DOHH2 (cell line): ENCODE measurements at regions not wholly inside any gene's neighbourhood (a gene's known extent, or its start where the extent isn't known, plus 50 kb on each side); places are given as distances from the start of the nearest gene placed in this dataset.

Source experiments
- EZH2phosphoT487 ChIP-seq: fragments of 200-600 bp; sonication (generic); IDR thresholded peaks from 2 replicates; pipeline ENCODE4 v1.6.1; 2017; ENCODE audit warnings: borderline replicate concordance, mild to moderate bottlenecking, antibody characterized with exemption, low read length, moderate library complexity, mixed read lengths
- TF ChIP-seq, protein P1 (sequence below): fragments of 200-600 bp; sonication (generic); IDR thresholded peaks from one replicate; pipeline ENCODE4 v1.5.1; 2014; ENCODE audit warnings: antibody characterized with exemption, mild to moderate bottlenecking, low read depth, low read length; ENCODE audit not compliant: poor library complexity, severe bottlenecking

DNA sequence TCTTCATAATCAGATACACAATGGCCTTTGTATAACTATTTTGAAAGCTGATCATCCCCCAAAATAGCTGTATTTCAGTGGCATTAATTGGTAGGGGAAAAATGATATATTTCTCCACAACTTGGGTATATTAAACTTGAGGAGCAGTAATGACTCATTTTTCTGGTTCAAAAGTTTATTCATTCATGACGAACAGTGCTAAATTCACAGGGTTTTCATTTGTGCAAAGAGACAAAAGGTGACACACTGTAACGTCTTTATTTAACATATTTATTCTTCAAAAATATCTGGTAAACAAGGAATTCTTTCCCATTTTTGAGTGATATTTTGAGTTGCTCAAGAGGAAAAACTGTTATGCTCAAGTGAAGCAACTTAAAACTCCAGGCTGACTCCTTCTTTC is 415.5 kb upstream of the SOX5 start:
- TF ChIP-seq, protein P1, sequence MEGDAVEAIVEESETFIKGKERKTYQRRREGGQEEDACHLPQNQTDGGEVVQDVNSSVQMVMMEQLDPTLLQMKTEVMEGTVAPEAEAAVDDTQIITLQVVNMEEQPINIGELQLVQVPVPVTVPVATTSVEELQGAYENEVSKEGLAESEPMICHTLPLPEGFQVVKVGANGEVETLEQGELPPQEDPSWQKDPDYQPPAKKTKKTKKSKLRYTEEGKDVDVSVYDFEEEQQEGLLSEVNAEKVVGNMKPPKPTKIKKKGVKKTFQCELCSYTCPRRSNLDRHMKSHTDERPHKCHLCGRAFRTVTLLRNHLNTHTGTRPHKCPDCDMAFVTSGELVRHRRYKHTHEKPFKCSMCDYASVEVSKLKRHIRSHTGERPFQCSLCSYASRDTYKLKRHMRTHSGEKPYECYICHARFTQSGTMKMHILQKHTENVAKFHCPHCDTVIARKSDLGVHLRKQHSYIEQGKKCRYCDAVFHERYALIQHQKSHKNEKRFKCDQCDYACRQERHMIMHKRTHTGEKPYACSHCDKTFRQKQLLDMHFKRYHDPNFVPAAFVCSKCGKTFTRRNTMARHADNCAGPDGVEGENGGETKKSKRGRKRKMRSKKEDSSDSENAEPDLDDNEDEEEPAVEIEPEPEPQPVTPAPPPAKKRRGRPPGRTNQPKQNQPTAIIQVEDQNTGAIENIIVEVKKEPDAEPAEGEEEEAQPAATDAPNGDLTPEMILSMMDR, result no peak
- TF ChIP-seq EZH2phosphoT487, result no peak
